NCI-H2029 (cell line): ENCODE measurements at regions not wholly inside any gene's neighbourhood (a gene's known extent, or its start where the extent isn't known, plus 50 kb on each side); places are given as distances from the start of the nearest gene placed in this dataset.
"Not testable (repeated sequence)": the region's sequence is repeated elsewhere in the genome, so short reads cannot be mapped to it uniquely, and the experiment has no call there.

Source experiments
- DNase-seq: peaks from one replicate; lab custom pipeline; 2025; lab: John Stamatoyannopoulos, UW

- not testable (repeated sequence) for DNase-seq
Measured at GRCh38 chr10:108599317-108599716, 1324.0 kb downstream of the XPNPEP1 start.

- no peak for DNase-seq
Measured at GRCh38 chr10:108598831-108599230, 1324.5 kb downstream of the XPNPEP1 start.

DNA sequence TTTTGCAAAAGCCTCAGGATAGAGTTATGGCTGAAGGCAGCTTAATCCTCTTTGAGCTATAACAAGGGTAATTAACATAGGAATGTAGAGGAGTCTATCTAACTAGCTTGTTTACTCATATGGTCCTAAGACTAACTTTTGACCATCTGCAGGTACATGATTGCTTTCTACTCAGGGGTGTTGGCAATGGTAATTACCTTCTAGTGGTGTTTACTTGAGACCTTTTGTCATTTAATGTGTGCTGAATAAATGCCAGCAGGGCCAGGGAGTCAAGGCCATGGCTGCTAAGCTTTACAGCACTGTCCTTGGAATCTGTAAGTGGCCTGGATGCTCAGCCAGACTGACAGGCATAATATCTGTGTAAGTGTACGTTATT, 1325.0 kb downstream of the XPNPEP1 start:
- no peak for DNase-seq

DNA sequence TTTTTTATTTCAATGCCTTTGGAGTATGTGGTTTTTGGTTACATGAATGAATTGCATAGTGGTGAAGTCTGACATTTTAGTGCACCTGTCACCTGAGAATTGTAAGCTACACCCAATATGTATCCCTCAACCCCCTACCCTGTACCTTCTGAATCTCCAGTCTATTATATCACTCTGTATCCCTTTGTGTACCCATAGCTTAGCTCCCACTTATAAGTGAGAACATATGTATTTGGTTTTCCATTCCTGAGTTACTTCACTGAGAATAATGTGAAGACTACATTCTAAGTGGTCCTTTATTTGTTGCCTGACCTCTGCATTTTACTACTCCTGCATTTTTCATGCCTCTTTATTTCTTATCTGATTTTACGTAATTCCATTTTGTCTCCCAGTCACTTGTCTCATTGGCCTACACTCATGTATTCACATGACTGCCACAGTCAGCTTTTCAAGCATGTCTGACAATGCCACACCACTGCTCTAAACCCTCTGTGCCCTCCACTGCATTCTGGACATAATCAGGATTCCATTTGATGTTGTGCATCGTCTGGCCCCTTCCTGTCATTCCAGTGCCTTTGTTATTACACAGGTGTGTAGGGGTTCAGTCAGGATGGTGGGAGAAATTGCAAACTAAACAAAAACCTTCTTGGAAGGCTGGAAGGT, 1325.5 kb downstream of the XPNPEP1 start:
- DNase-seq, result no peak

GRCh38 chr10:108597031-108597430, 1326.3 kb downstream of the XPNPEP1 start:
- no peak for DNase-seq

DNA sequence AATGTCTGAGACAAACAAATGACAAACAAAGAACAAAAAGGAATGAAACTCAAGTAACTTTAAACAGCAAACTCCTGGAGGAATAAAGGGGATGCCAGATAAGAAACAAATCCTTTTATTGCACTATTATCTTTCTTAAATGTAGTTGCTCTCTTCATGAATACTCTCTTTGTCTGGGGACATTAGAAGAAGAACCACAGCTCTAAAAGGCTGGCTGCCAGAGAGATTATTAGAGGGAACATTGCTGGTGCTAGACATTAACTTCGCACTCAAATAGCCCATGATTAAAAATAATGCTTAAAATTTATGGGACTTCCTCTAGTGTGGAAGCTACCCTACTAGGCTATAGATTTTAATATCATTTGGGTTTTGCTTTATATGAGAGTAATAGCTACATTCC, 1330.4 kb downstream of the XPNPEP1 start:
- DNase-seq, result no peak

- DNase-seq, result no peak
Measured at GRCh38 chr10:108591417-108591816, 1331.9 kb downstream of the XPNPEP1 start.

DNA sequence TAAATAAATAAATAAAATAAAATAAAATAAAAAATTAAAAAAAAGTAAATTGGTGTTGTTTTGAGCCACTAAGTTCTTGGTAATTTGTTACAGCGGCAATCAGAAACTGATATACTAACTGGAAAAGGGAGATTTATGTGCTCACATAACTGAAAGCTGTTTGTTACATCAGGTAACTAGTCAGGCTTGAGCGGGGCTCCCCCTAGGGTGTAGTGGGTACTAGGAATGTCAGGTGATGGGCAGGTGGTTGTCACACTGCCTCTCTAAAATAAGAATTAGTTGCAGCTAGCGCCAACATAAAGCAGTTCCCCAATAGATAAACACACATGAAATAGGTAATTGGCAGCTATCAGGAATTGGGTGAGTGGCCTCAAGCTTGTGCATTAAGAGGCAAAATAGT, 1336.9 kb downstream of the XPNPEP1 start:
- no peak for DNase-seq

GRCh38 chr10:108583877-108584276, 1339.4 kb downstream of the XPNPEP1 start:
- no peak for DNase-seq

- no peak for DNase-seq
Measured at GRCh38 chr10:108582888-108583287, 1340.4 kb downstream of the XPNPEP1 start.

GRCh38 chr10:108582387-108582786, 1340.9 kb downstream of the XPNPEP1 start:
- no peak for DNase-seq

GRCh38 chr10:108578258-108578657, 1345.1 kb downstream of the XPNPEP1 start:
- DNase-seq, result no peak

DNA sequence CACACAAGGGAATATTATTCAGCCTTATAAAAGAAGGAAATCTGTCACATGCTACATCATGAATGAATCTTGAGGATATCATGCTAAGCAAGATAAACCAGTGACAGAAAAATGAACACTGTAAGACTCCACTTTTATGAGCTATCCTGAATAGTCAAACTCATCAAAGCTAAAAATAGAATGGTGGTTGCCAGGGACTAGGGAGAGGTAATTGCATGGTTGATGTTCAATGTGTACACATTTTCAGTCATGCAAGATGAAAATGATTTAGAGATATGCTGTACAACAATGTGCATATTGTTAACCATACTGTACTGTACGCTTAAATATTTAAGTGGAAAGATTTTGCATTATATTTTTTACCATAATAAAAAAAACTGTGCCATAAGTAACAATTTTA, 1349.1 kb downstream of the XPNPEP1 start:
- no peak for DNase-seq

GRCh38 chr10:108568824-108569223, 1354.5 kb downstream of the XPNPEP1 start:
- no peak for DNase-seq

DNA sequence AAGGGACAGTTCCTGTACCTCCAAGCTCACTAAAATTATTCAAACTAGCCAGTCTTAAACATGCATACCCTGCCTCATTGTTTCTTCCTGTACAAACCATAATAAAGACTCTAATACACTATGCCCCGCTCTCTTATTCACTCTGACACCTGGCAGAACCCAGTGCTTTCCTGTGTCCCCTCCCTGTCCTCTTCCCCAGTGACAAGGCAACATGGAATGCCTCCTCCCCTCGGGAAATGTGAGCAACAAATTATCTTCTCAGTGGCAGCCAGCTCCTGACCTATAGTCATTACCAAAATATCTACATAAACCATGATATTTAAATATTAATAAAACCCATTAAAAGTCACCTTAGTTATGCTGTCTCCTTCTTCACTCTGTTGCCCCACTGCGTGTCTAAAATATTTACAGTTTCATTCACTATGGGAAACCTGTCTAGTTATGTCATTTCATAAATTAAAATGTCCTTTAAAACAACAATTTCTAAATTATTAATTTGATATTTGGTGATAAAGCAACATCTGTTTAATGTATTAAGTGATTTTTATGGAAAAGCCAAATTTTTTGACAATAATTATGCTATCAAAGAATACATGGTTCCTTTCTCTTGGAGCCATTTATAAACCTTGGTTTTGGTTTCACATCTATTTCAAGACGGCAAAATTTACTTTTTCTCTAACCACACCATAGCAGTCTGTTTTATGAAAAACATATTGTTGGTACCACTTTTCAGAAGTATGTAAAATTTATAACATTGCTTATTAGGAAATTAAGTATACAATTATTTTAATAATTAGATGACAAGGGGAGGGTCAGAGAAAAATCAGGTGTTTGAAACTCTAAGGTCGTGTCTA, 1355.2 kb downstream of the XPNPEP1 start:
- no peak for DNase-seq

DNA sequence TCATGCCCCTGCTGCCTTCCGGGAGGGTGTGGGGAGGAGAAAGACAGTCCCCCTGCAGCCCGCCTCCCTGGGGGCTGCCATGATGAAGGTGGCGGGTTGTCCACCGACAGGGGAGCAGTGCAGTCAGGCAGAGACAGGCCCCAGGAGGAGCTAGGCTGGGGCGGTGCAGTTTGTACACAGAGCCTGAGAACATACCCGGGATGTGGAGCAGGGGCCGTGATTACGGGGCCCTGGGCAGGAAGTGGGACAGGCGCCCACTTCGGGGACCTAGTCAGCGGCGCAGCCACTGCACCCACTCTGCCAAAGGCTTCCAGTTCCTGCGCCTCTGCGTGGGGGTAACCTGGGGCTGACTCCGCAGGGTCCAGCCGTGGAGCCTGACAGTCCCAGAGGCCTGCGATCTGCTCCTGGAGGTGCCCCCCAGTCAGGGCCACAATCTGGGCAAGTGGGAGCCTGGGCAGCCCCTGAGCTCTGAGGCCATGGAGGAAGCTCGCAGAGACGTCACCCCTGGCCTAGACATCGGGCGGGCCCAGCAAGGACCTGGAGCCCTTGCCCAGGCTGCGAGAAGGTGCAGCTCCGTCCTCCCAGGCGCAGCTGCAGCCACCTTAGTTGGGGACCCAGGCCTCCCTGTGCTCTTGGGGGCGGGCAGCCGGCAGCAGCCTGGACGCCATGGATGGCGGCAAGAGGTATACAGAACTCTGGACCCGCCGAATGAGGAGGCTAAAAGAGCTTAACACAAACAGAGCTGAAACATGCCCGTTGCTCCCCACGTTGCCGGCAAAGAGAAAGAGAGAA, 1356.8 kb downstream of the XPNPEP1 start:
- DNase-seq, result no peak

DNA sequence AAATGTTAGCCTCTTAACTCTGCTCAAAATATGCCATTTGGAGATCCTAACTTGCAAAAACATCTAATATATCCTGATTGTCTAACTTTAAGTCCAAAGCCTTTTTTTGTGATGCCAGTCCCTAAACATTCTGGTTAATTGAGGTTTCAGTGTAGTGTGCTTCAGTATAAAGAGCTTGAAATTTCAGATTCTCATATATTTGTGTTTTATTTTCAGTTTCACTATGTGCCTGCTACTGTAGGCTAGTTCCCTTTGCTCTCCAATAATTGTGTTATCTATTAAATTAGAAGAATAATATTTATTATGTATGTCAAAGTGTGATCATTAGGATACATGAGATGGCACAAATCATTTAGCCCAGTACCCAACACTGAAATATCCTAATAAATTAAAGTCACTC, 1361.2 kb downstream of the XPNPEP1 start:
- no peak for DNase-seq

GRCh38 chr10:108561649-108562048, 1361.7 kb downstream of the XPNPEP1 start:
- no peak for DNase-seq

- no peak for DNase-seq
Measured at GRCh38 chr10:108560488-108560887, 1362.8 kb downstream of the XPNPEP1 start.

GRCh38 chr10:108556186-108556585, 1367.1 kb downstream of the XPNPEP1 start:
- no peak for DNase-seq

DNA sequence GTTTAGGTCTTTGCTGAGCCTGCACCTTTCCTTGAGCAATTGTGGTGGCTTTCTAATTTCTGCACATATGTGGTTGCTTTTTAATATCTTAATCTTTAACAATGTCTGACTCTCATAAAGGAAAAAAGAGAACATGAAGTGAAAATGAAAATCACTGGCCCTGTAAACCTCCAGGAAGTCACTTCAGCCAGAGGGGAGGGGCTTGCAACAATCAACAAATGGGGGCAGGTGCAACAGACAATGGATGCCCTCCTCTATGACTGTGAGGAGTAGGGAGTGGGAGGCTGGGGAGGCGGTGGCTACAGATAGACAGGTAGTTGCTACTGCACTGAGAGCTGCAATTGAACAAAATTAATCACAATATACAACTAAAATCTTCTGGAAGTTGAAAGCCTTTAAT, 1377.4 kb downstream of the XPNPEP1 start:
- no peak for DNase-seq

GRCh38 chr10:108544500-108545120, 1378.7 kb downstream of the XPNPEP1 start:
- DNase-seq, result peak; percentile 5
